ENCODE measurements at regions not wholly inside any gene's neighbourhood (a gene's known extent, or its start where the extent isn't known, plus 50 kb on each side); places are given as distances from the start of the nearest gene placed in this dataset.

DNA sequence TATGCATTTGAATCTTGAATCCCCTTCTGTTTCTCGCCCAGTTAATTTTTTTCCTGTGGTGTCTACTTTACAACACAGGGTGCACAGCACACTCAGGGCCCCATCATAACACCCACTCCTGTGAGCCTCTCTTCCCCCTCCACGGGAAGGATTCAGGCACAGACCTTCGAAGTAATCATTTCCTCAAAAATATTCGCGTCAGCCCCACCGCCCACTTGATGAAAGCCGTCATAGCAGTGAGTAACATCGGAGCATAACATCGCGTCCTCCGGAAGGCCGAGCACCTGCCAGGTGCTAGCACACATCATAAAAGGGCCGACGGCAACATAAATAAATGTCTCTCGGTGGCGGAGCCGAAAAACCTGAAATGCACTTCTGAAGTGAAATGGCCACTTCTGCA lies 201.7 kb upstream of the ADARB2 start:
- in situ Hi-C loops (cut with MboI; ENCODE audit: low sequenced_read_pairs) = no loop called here

DNA sequence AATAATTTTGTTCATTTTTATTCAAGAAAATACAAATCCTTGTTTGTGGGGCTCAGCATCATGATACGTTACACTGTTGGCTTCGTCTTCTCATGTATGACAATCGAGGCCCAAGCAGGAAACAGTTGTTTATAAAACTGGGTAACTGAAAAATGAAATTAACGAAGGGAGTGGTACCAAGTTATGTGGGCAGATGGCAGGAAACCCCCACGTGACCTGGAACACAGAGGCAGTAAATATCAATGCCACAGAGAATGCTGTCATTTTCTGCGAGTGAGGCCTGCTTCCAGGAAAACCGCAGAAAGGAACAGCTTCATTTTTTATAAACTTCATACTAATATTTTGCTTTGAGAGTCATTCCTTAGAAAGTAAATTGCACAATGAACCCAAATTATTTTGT lies 201.0 kb upstream of the ADARB2 start:
- in situ Hi-C loops (cut with MboI; ENCODE audit: low sequenced_read_pairs) = no loop called here

DNA sequence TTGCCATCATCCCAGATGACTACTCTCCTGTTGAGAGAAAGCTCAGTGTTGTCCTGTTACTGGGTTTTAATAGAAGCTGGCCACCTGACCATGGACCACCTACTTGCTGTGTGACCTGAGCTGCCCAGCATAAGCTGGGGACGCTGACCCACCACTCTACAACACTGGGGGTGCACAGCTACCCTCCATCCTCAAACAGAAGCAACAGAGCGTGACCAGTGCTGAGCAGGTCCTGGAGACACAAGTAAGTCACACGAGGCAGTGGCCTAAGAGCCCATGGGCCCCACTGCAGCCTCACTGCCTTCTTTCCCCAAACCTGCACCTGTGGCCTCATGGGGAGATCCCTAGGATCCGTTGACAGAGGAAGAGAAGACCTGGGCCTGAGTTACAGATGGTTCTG lies 198.6 kb upstream of the ADARB2 start:
- in situ Hi-C loops (cut with MboI; ENCODE audit: low sequenced_read_pairs) = no loop called here

DNA sequence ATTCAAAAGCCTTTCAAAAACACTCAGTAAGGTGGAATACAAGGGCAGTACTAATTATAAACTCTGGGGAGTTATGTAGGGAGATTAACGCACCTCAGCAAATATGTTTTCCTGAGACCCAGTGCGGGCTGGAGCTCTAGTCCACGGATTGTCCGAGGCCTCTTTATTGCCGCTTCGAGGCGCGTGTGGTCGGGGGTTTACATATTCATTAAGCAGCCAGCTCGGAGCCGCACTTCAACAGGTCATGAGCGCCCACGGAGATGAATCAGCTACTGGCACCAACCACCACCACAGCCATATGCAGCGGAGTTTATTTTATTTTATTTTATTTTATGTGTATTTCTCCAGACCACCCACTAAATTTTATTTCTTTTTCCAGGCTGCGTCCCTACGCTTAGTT lies 195.9 kb upstream of the ADARB2 start:
- in situ Hi-C loops (cut with MboI; ENCODE audit: low sequenced_read_pairs) = no loop called here

DNA sequence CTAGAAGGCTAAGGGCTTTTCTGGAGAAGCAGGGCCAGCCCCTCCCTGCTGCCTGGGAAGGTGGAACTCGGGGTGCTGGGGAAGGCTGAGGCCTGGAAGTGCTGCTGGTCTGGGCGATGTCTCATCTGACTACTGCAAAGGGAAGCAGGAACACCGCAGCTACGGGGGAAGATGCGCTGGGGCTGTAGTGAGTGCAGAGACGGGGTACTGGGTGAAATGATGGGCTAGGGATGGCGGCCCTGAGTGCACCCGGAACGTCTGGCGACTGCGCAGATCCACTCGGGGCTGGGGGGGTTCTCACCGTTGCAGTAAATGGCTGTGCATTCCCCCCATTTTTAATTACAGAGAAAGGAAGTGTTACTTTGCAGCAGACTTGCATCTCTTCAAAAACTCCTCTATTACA lies 195.4 kb upstream of the ADARB2 start:
- in situ Hi-C loops (cut with MboI; ENCODE audit: low sequenced_read_pairs) = no loop called here

DNA sequence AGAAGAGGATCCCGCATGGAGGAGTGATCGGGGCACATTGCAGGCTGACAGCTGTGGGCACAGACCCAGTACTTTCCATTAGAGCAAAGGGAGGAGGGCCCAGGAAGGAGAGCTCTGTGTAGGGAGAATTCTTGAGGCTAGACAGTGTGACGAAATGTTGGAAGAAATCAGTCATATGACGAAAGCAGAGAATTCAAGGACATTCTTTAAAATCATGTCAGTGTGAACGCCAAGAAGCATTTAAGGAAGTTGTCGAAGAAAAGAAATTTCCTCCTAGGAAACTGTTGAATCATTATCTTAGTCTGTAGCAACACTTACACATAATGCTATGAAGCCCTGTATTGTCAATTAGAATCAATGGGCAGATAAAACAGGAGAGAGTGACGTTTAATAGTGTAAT lies 191.3 kb upstream of the ADARB2 start:
- in situ Hi-C loops (cut with MboI; ENCODE audit: low sequenced_read_pairs) = no loop called here

DNA sequence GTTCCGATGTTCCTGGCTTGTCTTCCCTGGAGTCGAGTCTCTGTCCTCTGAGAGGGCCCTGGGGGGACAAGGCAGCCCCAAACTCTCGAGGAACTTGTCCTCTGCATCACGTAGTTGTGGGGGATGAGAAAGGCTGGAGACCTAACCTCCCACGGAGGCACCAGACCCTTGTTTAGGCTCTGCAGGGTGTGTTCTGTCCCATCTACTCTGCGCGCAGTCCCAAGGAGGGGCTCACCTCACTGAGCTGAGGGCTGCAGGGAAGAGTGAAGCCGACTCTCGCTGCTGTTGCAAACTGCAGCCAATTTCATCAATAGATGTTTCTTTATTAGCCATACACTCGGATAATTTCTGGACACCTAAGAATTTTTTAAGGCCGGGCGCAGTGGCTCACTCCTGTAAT lies 186.7 kb upstream of the ADARB2 start:
- in situ Hi-C loops (cut with MboI; ENCODE audit: low sequenced_read_pairs) = no loop called here

DNA sequence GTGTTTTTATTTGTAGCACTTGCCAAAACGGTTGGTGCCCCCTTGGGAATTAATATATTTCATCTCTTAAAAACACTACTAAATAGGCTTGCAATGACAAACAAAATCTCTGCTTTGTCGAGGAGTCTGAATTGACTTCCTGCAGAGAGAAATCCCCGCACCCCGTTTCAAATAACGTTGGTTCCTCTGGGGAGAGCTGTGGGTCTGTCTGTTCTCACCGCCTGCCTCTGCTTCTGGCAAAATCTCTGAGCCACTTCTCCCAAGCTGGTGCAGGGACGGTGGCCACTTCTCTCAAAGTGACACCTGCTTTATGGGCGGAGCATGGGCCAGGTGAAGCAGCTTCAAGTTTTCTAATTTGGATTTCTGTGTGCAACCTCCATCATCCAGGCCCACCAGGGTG lies 186.3 kb upstream of the ADARB2 start:
- in situ Hi-C loops (cut with MboI; ENCODE audit: low sequenced_read_pairs) = no loop called here

DNA sequence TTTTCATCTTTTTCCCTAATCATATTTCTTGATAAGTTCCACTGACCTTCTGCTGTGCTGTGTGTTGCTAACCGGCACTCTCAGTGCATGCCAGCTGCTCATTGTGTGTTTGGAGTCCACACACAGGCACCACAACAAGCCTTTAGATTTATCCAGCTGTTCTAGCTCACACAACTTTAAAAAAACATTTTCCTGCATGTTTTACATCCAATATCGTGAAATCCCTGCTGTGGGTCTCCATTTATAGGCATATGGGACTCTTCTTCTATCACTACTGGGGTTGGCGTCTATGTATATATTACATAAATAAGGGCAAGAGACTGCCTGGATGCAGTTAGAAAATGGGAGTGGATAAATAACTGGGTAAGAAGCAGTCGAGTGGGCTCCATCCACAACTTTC lies 183.6 kb upstream of the ADARB2 start:
- in situ Hi-C loops (cut with MboI; ENCODE audit: low sequenced_read_pairs) = no loop called here

DNA sequence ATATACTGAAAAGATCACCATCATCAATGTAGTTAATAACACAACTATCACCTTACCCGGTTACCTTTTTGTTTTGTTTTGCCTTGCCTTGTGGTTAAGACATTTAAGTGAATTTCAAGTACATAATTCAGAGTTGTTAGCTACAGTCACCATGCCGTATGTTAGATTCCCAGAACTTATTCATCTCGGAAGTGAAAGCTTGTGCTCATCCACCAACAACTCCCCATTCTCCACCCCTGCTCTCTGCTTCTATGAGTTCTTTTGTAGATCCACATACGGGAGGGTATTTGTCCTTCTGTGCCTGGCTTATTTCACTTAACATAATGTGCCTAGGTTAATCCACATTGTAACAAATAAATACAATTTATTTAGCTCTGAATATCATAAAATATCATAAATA lies 182.8 kb upstream of the ADARB2 start:
- in situ Hi-C loops (cut with MboI; ENCODE audit: low sequenced_read_pairs) = no loop called here

DNA sequence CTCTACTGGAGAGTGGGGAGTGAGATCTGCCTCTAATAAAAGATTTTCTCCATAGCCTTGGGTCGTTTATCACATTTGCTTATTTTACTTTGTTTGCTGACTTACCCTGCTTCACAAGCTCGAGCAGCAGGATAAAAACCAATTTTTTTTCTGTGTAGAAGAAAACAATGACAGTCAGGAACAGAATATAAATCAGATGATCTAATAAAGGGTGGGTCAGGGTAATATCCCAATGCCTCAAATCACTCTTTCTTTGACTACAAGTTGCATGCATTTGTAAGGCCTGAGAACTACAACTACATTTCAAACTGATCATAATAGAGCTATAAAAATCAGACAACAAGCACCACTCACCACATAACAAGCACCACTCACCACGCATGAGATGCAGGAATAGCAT lies 174.4 kb upstream of the ADARB2 start:
- in situ Hi-C loops (cut with MboI; ENCODE audit: low sequenced_read_pairs) = no loop called here

DNA sequence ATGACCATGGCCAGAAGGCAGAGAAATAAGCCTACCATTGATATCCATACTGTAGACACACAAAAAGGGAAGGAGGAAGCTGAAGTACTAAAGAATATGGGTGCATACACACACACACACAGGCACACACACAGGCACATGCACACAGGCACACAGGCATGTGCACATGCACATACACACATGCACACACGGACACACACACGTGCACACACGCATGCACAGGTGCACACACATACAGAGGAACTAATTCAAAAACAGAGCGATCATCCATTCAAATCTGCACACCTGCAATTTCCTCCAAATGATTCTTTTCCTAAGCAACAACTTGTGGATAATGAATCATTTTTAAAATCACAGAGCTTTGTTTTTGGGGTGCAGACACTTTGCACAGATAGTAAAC lies 166.7 kb upstream of the ADARB2 start:
- in situ Hi-C loops (cut with MboI; ENCODE audit: low sequenced_read_pairs) = no loop called here

DNA sequence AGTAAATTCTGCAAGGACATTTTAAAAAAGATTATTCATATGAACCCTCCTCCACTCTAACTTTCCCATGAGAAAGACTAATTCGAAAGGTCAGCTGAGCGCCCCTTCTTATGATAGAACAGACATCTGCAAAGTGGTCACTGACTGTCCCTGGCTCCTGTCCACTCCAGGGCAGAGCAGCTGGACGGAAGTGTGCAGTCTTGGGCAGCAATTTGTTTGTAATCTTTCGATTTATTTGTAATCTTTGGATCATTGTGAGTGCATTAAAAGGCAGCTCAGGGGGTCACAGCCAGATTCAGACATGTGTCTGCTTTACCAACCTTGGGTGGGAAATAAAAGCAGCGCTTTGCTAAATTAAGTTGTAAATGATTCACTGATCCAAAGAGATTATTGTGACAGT lies 158.8 kb upstream of the ADARB2 start:
- in situ Hi-C loops (cut with MboI; ENCODE audit: low sequenced_read_pairs) = no loop called here

DNA sequence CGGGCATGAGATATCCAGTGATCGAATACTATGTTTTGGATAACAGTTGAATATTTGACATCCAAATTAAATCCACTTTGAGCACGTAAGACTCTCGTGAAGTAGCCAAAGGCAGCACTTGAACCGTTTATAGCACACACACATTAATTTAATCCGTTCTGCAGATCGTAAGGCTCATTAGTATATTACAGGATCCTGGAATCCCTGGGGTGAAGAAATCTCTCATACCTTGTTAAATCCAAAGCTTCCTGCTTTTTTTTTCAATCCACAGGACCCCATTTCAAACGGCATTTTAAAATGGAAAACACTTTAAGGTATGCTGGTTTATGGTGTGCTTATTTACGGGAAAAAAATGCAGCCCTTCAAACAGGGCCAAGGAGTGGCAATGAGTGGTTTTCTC lies 158.4 kb upstream of the ADARB2 start:
- in situ Hi-C loops (cut with MboI; ENCODE audit: low sequenced_read_pairs) = no loop called here

DNA sequence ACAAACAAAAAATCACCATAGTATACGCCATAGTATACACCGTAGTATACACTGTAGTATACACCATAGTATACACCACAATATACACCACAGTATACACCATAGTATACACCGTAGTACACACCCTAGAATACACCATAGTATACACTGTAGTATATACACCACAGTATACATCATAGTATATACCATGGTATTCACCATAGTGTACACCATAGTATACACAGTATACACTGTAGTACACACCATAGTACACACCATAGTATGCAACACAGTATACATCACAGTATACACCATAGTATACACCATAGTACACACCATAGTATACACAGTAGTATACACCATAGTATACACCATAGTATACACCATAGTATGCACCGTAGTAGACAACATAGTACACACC lies 157.6 kb upstream of the ADARB2 start:
- in situ Hi-C loops (cut with MboI; ENCODE audit: low sequenced_read_pairs) = no loop called here

DNA sequence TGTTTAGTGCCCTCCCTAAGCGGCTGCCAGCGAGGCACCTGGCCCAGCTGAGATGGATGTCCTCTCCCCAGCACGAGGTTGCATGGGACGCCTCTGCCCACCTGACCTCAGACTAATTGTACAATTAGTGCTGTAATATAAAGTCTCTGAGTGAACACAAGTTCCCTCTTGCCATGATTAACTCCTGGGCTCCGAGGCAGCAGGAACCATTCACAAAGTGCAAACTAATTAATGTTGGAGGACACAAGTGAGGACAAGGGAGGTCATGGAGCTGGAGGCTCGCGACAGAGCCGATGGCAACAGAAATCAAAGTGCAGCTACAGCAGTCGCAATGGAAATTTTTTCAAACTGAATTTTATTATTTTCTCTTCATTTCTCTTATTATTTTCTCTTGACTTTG lies 156.6 kb upstream of the ADARB2 start:
- in situ Hi-C loops (cut with MboI; ENCODE audit: low sequenced_read_pairs) = no loop called here

DNA sequence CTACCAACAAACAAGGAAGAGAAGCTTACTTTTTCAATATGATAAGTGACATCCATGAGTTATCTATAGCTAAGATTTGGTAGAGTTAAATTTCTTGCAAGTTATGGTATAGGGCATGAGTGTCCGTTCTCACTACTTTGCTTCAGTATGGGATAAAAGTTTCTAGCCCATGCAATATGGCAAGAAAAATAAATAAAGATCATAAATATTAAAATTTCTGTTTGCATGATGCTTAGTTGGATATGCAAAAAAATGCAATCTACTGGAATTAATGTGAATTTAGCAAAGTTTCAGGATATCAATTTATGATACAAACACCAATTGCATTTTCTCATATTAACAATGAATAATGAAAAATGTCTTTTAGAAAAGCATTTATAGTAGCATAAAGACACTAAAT lies 148.7 kb upstream of the ADARB2 start:
- in situ Hi-C loops (cut with MboI; ENCODE audit: low sequenced_read_pairs) = no loop called here

DNA sequence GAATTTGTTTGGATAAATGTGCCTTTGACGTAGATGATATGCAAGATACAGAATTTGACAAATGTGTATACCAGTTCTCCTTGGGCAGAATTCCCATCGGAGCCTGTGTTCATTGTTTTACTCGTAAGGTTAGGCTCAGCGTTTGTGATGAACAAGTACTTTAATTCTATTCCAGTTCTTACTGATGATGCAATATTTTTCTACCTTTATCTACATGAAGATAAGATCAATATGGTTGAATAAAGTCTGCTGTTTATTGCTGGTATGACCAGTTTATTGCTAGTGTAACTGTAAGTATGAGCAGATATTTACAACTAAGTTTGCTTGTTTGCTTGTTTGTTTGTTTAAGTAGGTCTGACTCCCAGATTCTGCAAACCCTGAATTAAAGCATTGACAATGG lies 145.4 kb upstream of the ADARB2 start:
- in situ Hi-C loops (cut with MboI; ENCODE audit: low sequenced_read_pairs) = no loop called here

DNA sequence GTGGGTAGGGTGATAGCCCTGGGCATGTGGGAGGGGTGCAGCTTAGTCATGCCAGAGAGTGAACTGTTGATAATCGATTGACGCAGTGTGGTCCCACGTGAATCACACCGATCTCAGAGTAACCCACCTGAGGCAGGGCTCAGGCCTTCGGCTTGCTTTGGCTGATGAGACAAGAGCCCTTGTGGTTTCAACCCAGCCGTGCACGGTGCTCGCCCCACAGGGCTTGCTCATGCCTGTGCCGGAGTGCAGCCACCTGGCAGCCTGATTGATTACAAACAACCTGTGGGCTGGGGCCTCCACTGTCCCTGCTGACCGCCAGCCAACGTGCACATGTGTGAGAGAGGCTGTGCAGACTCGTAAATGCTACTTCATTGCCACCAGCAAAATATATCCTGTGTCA lies 144.9 kb upstream of the ADARB2 start:
- in situ Hi-C loops (cut with MboI; ENCODE audit: low sequenced_read_pairs) = no loop called here

DNA sequence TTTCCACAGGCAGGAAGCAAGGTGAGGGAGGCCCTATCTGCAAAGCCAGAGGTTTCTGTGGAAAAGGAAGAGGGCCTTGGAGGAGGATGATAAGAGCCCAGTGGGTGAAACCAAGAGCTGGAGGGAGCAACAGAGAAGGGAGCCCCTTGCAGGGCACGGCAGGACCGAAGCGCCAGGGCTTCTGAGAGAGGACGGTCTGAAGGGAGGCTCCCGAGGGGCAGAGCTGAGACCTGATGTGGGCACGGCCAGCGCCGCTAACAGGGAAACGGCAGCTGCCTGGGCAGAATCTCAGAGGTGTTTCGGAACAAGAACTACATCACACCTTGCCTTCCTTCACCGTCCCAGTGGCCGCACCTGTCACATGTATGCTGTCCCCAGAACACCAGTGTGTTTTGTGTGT lies 144.3 kb upstream of the ADARB2 start:
- in situ Hi-C loops (cut with MboI; ENCODE audit: low sequenced_read_pairs) = no loop called here

DNA sequence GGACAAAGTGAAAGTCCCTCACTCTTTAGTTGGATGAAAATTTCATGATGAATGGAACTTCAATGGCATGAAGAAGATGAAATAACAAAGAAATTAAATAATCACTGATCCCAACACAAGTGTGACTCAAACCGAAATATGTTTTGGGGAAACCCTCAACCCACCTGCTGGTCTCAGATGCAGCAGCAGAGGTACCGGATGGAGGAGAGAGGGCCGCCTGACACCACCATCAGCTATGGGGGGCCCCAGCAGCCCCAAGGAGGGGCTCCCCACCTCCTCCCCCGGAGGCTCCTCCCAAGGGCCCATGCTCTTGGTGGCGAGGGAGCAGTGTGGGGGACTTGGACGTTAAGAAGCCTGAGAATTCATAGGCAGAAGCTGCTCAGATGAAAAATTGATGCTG lies 137.2 kb upstream of the ADARB2 start:
- in situ Hi-C loops (cut with MboI; ENCODE audit: low sequenced_read_pairs) = no loop called here

DNA sequence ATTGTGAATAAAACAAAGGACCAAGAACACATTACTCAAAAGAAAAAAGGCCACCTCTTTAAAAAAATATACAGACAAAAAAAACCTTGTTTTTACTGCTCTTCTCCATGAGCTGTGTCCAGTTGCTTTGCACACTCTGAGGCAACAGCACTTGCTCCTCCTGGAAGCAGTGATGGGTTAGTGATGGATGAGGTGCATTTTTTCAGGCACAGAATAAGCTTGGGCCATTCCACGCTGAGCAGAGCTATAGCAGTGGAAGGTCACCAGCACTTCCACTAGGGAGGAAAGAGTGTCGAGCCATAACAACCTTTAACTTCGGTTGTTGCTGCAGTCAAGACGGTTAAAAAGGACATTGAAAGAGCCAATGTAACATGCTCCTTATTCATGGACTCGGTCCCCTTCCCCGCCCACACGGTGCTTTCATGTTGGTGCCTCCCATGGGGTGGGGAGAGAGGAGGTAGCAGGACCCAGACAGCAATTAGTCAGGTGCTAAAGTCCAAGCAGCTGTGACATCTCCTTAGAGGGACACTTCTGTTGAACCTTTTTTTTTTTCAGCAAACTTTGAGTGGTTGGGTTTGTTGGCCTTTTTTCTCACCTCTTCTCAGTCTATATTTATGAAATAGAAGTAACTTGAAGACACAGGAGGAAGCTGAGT lies 136.5 kb upstream of the ADARB2 start:
- in situ Hi-C loops (cut with MboI; ENCODE audit: low sequenced_read_pairs) = no loop called here

DNA sequence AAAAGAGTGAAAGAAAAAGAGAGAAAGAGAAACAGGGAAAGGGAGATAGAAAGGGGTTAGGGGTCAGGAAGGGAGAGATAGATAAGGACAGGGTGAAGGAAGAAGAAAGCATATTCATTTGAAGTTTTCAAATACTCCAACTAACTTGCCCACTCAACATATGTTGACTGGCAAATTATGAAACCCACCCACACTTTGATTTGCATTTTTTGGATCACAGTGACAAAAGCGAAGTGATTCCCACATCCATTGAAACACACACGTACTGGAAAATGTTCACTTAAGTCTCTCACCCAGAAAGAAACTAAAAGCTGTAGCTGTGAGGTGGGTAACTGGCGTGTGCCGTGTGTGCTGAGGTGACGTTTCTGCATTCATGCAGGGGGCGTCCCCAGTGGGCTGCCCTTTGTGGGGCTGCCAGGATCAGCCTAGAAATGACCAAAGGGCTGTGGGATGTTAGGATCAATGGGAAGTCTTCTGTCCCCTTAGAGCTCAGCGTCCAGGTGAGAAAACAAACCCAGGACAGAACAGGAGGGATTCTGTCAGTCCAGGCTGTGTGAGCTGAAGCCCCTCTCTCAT lies 134.9 kb upstream of the ADARB2 start:
- in situ Hi-C loops (cut with MboI; ENCODE audit: low sequenced_read_pairs) = no loop called here

All from HL-60/S4 (cell line).